ENCODE measurements at regions not wholly inside any gene's neighbourhood (a gene's known extent, or its start where the extent isn't known, plus 50 kb on each side); places are given as distances from the start of the nearest gene placed in this dataset.

- ATAC-seq = no peak
- TF ChIP-seq CSRNP3 (CRISPR knock-in tag; IDR thresholded peaks at IDR 0.05) (no peak), CSDC2 (CRISPR knock-in tag; IDR thresholded peaks at IDR 0.05) (no peak), ZFP30 (CRISPR knock-in tag; IDR thresholded peaks at IDR 0.05) (no peak), ZC3H10 (CRISPR knock-in tag; IDR thresholded peaks at IDR 0.05) (no peak), GLIS3 (CRISPR knock-in tag; IDR thresholded peaks at IDR 0.05) (no peak), SNAI2 (CRISPR knock-in tag; IDR thresholded peaks at IDR 0.05) (no peak), OSR1 (CRISPR knock-in tag; IDR thresholded peaks at IDR 0.05) (no peak)
Measured at GRCh38 chr7:48832303-48832845, 92.0 kb upstream of the CDC14C start.

GRCh38 chr7:48837266-48837665 lies 87.1 kb upstream of the CDC14C start:
- TF ChIP-seq TOX (CRISPR knock-in tag; IDR thresholded peaks at IDR 0.05; ENCODE audit: borderline replicate concordance) (no peak), ZFP30 (CRISPR knock-in tag; IDR thresholded peaks at IDR 0.05) (no peak), BACH2 (CRISPR knock-in tag; IDR thresholded peaks at IDR 0.05; ENCODE audit: borderline replicate concordance) (no peak), OSR1 (CRISPR knock-in tag; IDR thresholded peaks at IDR 0.05) (no peak), POU6F1 (CRISPR knock-in tag; IDR thresholded peaks at IDR 0.05; ENCODE audit: borderline replicate concordance, low read depth) (no peak)
- ATAC-seq = no peak

- no peak for ATAC-seq
- TF ChIP-seq ZFP3 (CRISPR knock-in tag; IDR thresholded peaks at IDR 0.05) (no peak), ARNTL (CRISPR knock-in tag; IDR thresholded peaks at IDR 0.05; ENCODE audit: borderline replicate concordance, low read depth) (no peak), ESRRG (CRISPR knock-in tag; IDR thresholded peaks at IDR 0.05) (no peak), CSRNP3 (CRISPR knock-in tag; IDR thresholded peaks at IDR 0.05) (no peak), ZNF70 (CRISPR knock-in tag; IDR thresholded peaks at IDR 0.05) (no peak), SNAI2 (CRISPR knock-in tag; IDR thresholded peaks at IDR 0.05) (no peak)
Measured at GRCh38 chr7:48839108-48839507, 85.2 kb upstream of the CDC14C start.

- no peak for ATAC-seq
- TF ChIP-seq CSRNP3 (CRISPR knock-in tag; IDR thresholded peaks at IDR 0.05) (no peak), ZNF70 (CRISPR knock-in tag; IDR thresholded peaks at IDR 0.05) (no peak), CREB5 (CRISPR knock-in tag; IDR thresholded peaks at IDR 0.05; ENCODE audit: low read depth) (no peak), TOX (CRISPR knock-in tag; IDR thresholded peaks at IDR 0.05; ENCODE audit: borderline replicate concordance) (no peak), POU6F1 (CRISPR knock-in tag; IDR thresholded peaks at IDR 0.05; ENCODE audit: borderline replicate concordance, low read depth) (no peak), ISL1 (CRISPR knock-in tag; IDR thresholded peaks at IDR 0.05) (no peak), ZFP30 (CRISPR knock-in tag; IDR thresholded peaks at IDR 0.05) (no peak), PATZ1 (CRISPR knock-in tag; IDR thresholded peaks at IDR 0.05; ENCODE audit: borderline replicate concordance) (no peak), ESRRG (CRISPR knock-in tag; IDR thresholded peaks at IDR 0.05) (no peak), TCF4 (CRISPR knock-in tag; IDR thresholded peaks at IDR 0.05; ENCODE audit: borderline replicate concordance) (no peak), ZFP3 (CRISPR knock-in tag; IDR thresholded peaks at IDR 0.05) (no peak), PPARA (CRISPR knock-in tag; IDR thresholded peaks at IDR 0.05; ENCODE audit: borderline replicate concordance) (no peak), SNAI2 (CRISPR knock-in tag; IDR thresholded peaks at IDR 0.05) (no peak)
Measured at GRCh38 chr7:48841739-48842138, 82.6 kb upstream of the CDC14C start.

All from SK-N-SH treated with all-trans-retinoic acid at 6 μM for 48 hours (cell line).